HG03139 (cell line): ENCODE measurements at regions not wholly inside any gene's neighbourhood (a gene's known extent, or its start where the extent isn't known, plus 50 kb on each side); places are given as distances from the start of the nearest gene placed in this dataset.
A peak's percentile ranks its signal among the peaks of the same experiment; 100 is the strongest.

Experiments used
- ATAC-seq: cut with Tn5 transposase; IDR thresholded peaks from one replicate; pipeline ENCODE4 v1.9.1; 2021; ENCODE audit not compliant: unreplicated experiment

DNA sequence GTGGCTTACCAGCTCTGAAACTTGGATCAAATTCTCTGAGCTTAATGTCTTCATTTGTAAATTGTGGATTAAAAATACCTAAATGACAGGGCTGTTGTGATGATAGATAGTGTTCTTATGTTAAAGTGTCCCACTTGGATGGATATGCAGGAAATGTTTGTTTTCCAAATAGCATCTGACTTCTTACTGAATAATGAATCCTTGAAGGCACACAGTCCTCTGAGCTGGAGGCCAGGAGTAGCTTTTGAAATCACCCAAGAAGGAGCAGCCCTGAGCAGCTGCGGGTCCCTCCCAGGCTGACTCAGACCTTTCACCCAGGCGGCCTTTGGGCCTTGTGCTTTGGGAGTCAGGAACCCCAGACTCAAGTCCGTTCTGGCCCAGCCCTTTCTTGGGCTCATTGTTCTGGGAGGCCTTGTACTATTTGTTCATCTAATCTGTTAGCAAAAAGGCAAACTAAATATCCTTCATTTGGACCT, 173.0 kb upstream of the GATA6 start:
- ATAC-seq = no peak

DNA sequence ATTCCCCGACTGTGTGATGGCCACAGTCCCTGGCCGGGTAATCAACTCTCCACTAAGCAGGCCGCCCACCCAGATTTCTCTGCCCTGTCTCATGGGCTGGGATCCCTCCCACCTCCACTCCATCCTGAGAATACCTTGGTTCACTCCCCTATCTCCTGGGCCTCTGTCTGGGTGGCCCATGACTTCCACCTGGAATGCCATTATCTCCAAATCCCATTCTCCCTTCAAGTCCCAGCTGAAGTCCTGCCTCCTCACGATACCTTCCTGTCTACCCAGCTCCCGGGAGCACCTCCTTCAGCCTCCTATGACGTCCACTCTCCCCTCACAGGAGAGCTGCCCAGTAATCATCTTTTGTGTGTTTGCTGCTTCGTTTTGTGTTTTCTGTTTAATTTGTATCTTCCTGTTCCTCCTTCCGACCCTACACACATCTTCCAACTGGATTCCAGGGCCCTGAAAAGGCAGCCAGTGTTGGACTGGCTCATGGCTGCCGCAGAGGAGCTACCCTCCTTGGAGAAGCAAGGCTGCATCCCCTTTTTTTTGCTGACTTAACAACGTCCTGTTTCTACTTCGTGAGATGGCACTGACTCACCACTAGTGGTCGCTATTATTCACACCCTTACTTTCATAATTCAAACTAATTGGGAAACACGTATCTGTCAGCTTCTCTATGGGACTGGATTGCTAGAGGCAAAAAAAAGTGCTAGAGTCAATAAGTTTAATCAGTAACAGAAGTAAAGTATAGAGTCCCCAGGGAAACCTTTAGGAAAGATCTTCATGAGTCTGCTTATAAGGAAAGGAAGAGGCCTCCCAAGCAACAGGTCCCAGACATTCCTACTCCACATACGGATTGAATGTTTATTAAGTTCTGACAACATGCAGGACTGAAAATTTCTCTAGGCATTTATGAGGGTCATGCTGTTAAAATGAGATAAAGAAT, 171.9 kb upstream of the GATA6 start:
- peak; percentile 63 for ATAC-seq

DNA sequence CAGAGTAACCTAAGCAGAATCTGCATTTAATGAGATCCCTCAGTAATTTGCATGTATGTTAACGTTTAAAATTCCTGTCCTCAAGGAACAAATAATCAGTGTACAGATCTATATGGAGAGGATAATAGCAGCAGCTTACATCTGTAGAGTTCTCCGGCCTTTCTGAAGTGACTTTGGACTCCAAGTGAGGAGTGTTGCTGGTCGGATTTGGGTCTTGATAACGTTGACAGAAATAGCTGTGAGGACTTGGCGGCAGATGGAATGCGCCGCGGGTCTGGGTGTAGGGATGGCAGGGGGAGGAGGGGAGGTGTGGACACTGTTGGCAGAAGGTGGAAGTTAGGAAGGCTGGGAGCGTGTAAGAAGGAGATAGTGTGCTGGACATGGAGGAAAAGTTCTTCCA, 170.9 kb upstream of the GATA6 start:
- no peak for ATAC-seq

DNA sequence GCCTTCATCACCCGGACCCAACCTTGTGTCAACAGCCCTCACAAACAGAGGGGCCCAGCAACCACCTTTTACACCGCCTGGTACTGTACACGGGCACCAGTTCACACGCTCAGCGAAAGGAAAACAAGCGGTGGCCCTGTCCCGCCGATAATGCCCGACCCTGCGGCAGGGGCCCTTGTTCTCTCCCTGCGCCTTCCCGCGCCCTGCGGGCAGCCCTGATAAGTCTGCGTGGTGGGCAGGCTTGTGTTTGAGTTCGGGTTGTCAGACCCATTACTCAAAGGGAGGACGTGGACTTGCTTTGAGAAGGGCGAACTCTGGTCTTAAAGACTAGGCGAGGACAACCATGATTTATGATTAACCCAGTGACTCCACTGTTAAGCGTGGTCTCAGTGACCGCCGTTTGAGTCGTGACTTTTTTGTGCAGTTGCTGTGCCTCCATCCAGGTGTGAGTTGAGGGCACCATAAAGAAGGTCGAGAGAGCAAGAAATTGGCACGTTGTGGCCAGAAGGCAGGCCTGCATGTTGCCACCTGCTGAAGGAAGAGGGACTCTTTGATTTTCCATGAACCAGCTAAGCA, 167.4 kb upstream of the GATA6 start:
- ATAC-seq = no peak

DNA sequence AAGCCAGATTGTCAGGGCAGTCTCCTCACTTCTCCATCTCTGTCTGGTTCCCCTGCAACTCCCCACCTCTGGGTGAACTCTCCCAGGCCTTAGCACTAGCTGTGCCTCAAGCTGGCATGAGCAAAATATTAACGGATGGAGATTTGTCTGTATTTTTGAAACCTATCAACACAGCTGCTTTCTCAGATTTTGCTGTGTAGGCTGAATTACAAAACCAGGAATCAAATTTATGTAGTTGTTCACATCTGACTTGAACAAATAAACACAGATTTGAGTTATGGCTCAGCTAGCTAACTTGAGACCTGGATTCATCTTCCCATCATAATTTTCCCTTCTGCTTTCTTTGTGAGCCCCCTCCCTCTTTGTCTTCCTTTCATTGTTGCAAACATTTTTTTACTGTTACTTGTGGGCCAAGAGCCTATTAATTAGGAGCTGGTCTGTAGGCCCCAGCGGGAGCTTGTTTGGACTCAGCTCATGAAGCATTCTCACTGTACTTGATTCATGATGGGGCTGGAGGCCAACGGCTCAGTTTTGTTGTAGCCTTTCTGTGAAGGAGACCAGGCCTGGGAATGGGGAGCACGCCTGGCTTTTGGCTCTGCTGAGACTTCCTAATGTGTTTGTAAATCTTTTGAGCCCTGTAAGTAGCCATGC, 164.1 kb upstream of the GATA6 start:
- ATAC-seq = no peak

DNA sequence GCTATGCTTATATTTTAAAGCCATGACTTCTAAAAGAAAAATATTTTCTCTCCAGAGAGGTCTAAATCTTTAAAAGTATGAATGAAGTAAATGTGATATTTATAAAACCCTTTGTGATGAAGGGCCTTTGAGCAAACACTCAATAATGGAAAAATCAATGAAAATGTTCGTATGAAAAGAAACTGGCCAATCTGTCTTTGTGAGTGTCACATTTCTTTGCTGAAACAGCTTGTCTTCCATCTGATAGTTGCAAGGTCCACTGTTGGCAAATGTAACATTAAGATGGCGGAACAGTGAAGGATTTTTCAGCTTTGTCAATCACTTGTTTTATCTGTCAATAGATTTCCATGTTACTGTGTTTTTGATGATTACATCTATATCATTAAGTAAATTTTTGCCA, 162.9 kb upstream of the GATA6 start:
- ATAC-seq = no peak

DNA sequence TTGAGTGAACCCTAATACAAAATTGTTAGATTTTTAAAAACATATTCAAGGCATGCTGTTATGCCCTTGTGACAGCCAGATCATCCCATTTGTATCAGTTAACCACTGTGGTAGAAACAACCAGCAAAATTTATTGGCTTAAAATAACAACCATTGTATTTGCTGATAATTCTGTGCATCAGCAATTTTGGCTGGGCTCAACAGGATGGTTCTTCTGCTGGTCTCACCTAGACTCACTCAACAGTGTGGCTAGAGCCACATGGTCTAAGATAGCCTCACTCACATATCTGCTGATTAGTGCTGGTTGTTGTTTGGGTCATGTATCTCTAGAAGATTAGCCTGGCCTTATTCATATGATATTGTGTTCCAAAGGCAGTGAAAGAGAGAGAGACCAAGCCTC, 160.1 kb upstream of the GATA6 start:
- no peak for ATAC-seq

DNA sequence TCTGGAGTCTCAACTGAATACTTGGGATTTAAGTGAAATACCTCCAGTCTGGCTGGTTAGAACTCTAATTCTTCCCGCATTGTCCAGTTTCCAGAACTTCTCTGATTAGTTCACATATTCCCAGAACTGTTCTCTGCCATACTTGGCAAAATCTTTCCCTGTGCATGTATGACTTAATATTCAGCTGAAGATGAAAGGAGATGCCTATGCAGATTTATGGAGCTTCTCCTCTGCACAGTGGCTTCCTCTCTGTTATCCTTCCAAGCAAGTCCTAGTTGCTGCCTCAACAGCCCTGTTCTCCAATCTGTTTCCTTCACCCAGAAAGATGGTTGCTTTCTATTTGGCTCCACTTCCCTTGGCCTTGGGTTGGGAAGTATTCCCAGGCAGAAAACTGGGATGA, 155.4 kb upstream of the GATA6 start:
- ATAC-seq = no peak

DNA sequence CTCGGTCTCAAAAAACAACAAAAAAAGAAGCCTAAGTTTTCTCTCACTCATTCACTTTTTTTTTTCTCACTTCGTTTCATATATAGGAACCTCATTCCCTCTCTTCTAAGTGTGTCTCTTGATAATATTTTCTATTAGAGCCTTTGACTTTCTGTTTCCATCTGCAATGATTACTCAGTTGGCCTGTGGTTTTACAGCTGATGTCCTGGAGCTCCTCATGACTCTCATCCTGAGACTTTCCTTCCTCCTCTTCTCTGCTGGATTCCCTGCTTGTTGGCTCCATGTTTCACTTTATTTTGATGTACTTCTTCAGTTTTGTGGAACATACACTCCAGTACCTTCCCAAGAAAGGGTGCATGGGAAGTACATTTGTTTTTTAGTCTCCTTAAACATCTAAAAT, 154.2 kb upstream of the GATA6 start:
- ATAC-seq = no peak

DNA sequence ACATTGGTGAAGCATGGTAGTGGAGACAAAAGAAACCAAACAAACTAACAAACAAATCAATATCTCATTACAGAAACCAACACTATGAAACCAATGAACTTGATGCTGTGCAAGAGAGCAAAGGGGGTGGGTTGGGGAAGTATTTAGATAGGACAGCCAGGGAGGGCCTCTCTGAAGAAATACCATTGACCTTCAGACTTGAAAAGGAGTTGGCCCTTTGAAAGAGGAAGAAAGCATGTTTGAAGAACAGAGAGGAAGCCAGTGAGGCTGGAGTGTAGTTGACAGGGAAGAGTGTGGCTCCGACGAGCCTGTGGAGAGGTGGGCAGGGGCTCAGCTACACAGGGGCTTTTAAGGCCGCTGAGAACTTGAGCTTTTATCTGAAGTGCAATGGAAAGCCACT, 151.0 kb upstream of the GATA6 start:
- no peak for ATAC-seq

DNA sequence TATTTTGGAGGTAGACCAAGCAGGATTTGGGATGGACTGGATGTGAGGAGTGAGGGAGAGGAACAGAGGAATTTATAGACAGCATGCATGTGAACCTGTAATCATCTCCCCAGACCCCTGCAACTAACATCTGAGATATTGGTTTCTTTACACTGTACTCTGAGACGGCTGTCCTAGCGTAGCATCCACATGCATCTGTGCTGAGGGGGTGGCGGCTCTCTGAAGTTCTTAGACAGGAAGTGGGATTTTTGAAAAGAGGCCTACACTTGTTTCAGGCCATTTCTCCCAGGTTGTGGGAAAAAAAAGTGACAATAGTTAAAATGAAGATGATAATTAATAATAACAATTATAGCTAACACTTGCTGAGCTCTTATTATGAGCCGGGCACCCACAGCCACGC, 150.2 kb upstream of the GATA6 start:
- no peak for ATAC-seq

DNA sequence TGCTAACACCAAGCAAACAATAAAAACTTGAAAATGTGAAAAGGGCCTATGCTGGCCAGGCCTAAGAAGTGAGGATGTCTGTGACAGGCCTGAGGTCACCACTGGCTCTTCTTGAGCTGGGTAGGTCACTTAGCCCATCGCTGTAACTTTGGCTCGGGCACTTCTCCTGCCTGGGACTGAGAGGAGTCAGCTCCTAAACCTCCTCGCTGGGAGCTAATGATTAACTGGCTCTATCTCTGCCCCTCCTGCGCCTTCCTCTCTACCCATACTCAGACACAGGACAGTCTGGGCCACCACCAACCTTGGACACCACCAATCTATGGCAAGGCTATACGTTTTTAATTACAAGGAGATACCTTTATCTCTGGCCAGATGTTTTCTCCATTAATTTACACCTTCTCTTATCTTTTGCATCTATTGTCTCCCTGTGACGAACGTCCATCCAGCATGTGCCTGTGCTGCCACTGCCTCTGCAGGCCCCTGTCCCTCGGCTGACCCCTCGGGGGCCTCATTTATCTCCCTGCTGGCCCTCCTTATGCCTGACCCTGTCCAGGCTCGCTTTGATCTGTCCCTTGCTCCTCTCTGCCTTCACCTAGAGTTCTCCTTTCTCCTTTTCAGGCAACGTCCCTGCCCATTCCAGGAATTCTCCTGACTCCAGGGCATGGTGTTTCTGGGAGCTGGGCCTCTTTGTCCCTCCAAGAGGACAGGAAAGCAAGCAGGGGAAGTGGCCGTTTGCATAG, 149.1 kb upstream of the GATA6 start:
- ATAC-seq = no peak

DNA sequence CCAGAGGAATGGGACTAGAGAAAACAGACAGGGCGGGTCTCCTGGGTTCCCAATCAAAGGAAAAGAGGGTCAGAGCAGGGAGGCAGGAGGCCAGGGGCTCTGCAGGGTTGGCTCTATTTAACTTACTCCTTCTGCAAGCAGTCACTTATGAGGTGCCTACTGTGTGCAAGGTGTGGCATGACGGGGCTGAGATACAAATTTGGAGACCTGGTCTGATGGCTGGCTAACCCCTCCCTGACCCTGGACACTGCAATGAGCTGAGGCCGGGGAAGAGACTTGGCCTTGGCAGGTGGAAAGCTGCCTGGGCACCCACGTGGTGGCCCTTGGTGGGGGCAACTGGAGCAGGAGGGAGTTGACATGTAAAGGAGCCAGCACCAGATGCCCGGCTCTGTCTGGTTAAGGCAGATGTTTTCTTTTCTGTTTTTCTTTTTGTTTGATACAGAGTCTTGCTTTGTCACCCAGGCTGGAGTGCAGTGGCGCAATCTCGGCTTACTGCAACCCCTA, 148.5 kb upstream of the GATA6 start:
- no peak for ATAC-seq

DNA sequence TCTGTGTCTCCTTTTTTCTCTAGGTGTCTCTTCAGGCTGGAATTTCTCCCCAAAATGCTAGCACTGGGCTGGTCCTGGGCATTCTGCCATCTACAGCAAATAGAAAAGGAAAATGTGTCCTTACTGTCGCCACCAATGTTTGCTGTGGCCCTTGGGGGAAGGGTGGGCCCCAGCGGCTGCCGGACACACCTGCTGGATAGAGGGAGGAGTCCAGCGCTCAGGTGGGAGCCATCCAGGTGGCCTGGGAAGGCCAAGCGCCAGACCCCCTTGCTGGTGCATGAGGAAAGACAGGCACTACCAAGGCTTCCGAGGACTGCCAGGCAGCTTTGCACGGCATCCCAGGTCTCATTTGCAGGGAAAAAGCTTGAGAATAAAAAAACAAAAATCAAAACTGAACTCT, 147.7 kb upstream of the GATA6 start:
- no peak for ATAC-seq

DNA sequence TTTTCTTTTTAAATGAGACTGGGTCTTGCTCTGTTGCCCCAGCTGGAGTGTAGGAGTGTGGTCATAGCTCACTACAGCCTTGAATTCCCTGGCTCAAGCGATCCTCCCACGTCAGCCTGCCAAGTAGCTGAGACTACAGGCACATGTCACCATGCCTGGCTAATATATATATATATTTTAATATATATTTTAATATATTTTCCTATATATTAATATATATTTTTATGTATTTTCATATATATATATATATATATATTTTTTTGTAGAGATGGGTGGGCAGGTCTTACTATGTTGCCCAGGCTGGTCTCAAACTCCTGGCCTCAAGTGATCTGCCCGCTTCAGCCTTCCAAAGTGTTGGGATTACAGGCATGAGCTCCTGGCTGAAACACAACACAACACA, 144.5 kb upstream of the GATA6 start:
- ATAC-seq = no peak

DNA sequence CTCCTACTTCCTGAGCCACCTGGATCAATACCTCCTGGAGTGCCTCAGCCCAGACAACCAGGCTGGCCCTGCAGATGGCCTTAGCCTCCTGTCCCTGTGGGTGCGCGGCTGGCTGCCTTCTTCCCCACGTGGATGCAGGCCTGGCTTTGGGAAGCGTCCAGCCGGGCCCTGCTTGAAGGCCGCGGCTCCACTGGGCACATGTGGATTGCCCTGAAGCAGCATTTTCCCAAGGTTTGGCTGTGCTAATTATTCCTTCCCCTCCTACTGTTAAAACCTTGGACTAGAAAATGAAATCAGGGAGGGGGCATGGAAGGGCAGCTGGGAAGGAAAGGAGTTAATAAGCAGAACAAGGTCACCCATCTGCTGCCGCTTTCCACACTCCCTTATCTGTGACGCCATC, 143.0 kb upstream of the GATA6 start:
- ATAC-seq = no peak

DNA sequence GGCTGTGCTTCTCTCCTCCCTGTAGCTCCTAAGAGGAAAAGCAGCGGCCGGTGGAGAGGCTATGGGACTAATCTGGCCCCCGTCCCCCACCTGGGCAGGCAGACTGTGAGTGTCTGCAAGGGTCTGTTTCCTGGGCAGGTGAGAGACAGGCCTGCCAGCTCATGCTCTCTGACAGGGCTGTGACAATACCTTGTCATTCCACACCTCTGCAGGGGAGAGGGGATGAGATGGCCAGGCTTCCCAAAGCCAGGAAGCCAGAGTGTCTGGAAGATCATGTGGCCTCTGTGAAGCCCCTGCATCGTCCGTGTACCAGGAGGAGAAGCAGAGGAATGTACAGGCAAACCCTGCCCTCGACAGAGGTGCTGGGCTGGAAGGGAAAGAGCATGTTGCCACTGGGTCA, 142.5 kb upstream of the GATA6 start:
- ATAC-seq = no peak

DNA sequence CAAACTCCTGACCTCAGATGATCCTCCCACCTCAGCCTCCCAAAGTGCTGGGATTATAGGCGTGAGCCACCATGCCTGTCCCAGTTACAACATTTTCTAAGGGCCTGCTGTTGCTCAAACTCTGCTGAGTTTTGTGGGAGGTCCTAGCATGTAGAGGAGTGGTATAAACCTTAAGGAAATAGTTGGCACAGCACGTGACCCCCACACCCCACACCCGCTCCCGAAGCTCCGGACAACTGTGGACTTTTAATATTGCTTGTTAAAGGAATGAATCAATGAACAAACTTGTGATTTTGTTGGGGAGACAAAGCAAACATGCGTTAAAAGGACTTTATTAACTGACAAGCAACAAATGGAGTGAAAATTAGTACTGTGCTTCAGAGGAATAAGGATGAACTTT, 137.8 kb upstream of the GATA6 start:
- ATAC-seq = no peak

DNA sequence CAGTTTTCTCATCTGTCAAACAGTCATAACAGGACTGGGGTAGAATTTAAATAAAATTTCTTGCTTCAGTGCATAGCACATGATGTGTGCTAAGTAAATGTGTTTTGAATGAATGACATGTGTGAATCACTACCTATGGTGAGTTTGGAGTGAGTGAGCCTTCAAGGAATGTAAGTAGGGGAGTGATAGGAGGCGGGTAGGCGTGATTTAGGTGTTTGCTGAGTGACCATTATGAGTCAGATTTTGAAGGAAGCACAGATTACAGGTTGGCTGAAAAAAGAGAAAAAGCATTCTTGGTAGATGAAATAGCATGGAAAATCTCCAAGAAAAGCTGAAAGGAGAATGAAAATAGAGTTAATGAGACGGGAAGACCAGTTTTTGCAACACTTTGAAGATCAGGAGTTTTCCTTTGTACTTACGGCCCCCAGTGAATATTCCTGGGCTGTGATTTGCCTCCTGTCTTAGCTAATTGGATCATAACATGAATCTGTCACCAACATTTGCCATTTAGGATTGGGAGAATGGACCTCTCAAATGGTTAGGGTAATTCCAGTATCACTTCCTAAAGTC, 136.9 kb upstream of the GATA6 start:
- ATAC-seq = no peak

DNA sequence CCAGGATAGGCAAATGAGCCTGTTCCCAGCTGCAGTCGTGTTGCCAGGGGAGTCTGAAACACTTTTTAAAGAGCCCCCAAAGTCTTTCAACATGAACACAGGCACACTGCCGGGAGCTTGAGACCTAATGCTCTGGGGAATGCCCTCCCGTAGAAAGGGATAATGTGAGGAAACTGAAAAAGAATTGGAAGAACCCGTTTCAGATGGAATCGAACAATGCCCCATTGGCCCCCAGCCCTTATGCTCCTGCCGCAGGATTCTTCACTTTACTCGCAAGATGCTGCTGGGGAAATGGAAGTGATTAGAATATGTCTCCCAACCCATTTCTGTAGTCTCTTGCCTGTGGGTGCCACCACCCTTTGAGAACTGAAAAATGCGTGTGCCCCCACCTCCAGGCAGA, 136.3 kb upstream of the GATA6 start:
- no peak for ATAC-seq

DNA sequence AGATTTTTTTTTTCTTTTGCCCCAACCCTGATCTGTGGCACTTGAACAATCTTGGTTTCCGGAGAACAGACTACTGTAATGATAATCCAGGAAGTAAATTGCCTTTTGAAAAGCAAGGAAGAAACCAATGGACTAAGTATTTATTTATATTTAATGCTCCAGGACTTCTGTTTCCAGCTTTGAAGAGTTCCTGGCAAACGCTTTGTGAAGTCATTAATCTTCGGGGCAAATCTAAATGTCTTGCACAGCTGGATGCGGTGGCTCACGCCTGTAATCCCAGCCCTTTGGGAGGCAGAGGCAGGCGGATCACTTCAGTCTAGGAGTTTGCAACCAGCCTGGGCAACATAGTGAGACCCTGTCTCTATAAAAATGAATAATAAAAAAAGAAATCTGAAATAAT, 135.1 kb upstream of the GATA6 start:
- no peak for ATAC-seq
